ENCODE measurements at regions not wholly inside any gene's neighbourhood (a gene's known extent, or its start where the extent isn't known, plus 50 kb on each side); places are given as distances from the start of the nearest gene placed in this dataset.

DNA sequence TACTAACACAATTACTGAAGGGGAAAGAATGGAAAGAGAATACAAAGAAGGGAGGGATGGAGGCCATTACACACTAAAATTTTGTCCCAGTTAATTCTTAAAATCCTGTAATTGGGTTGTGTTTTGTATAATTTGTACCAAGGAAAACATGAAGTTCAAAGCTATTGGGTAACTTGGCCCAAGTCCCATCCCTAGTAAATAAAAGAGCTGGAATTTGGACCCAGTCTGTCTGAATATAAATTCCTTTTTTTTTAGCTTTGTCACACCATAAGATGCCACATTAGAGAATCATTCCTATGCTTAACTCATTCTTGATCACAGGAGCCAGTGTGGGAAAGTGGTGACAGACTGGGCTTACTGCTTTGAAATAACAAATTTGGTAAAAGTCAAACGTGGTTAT, 66.8 kb upstream of the CBLN4 start:
- TF ChIP-seq, protein P1, sequence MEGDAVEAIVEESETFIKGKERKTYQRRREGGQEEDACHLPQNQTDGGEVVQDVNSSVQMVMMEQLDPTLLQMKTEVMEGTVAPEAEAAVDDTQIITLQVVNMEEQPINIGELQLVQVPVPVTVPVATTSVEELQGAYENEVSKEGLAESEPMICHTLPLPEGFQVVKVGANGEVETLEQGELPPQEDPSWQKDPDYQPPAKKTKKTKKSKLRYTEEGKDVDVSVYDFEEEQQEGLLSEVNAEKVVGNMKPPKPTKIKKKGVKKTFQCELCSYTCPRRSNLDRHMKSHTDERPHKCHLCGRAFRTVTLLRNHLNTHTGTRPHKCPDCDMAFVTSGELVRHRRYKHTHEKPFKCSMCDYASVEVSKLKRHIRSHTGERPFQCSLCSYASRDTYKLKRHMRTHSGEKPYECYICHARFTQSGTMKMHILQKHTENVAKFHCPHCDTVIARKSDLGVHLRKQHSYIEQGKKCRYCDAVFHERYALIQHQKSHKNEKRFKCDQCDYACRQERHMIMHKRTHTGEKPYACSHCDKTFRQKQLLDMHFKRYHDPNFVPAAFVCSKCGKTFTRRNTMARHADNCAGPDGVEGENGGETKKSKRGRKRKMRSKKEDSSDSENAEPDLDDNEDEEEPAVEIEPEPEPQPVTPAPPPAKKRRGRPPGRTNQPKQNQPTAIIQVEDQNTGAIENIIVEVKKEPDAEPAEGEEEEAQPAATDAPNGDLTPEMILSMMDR (IDR thresholded peaks at IDR 0.05; ENCODE audit: poor library complexity) = no peak
- TF ChIP-seq EZH2 (IDR thresholded peaks at IDR 0.05; ENCODE audit: borderline replicate concordance) = no peak

Data from hepatocyte (in vitro differentiated cells).